ENCODE measurements at regions not wholly inside any gene's neighbourhood (a gene's known extent, or its start where the extent isn't known, plus 50 kb on each side); places are given as distances from the start of the nearest gene placed in this dataset.

DNA sequence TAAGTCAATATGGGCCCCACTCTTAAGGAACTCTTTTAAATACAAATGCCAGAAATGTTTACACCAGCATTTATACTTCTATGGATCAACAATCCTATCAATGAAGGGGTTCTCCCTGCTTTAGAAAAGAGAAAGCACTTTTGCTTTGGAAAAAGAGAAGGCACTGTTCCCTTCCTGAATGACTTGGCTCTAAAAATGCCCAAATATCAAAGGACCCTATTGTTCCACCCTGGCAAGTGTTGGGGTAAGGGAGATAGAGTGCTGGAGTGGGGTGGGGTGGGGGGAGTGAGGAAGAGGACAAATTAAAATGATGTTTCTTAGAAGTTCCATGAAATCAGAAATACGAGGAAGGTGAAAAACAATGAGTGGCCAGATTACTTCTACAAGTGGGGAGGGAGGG is 131.6 kb upstream of the GRIN2B start:
- no peak for TF ChIP-seq GATA2 (IDR thresholded peaks at IDR 0.05; ENCODE audit: low read depth, low read length)
- no peak for TF ChIP-seq GATA3 (IDR thresholded peaks at IDR 0.05; ENCODE audit: low read depth, low read length)

- TF ChIP-seq GATA2 (IDR thresholded peaks at IDR 0.05; ENCODE audit: low read depth, low read length) (no peak), GATA3 (IDR thresholded peaks at IDR 0.05; ENCODE audit: low read depth, low read length) (no peak)
These were observed 145.3 kb upstream of the GRIN2B start for GRCh38 chr12:14126692-14127091.

- TF ChIP-seq GATA3 (IDR thresholded peaks at IDR 0.05; ENCODE audit: low read depth, low read length): no peak
These were observed 148.3 kb upstream of the GRIN2B start for GRCh38 chr12:14129611-14130195.

DNA sequence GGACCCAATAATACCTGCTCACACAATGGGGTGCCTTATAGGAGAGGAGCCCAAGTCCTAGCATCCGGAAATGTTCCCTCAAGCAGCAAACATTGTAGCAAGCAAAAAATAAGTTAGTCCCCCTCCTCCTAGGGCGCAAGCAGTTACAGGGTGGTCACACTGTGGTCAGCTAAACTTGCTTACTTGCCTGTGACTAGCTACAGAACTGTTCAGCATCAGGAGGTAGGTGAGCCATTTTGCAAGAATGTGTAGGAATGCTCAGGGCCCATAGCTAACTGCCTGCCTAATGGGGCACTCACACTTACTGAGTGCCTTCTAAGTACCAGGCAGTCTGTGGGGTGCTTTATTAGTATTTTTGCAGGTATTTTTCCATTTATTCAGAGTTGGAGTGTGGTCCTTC is 154.6 kb upstream of the GRIN2B start:
- TF ChIP-seq GATA3 (IDR thresholded peaks at IDR 0.05; ENCODE audit: low read depth, low read length) (no peak), GATA2 (IDR thresholded peaks at IDR 0.05; ENCODE audit: low read depth, low read length) (no peak)

DNA sequence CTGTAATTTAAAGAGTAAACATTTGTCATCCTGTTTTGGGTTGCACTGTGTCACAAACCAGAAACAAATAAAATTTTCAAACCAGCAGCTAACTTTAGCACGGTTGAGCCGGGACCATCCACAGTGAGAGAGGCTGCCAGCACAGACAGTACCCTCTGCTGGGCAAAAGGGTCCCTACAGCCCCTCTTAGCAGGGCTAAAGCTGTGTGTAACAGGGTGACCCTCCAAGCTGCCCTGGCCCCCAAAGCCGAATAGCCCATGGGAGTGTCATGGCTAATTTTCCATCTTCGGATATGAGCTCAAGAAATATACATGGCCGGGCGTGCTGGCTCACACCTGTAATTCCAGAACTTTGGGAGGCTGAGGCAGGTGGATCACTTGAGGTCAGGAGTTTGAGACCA is 157.1 kb upstream of the GRIN2B start:
- TF ChIP-seq GATA3 (IDR thresholded peaks at IDR 0.05; ENCODE audit: low read depth, low read length) (no peak), GATA2 (IDR thresholded peaks at IDR 0.05; ENCODE audit: low read depth, low read length) (no peak)

GRCh38 chr12:14148489-14149270 is 167.3 kb upstream of the GRIN2B start:
- TF ChIP-seq GATA2 (IDR thresholded peaks at IDR 0.05; ENCODE audit: low read depth, low read length) (no peak), GATA3 (IDR thresholded peaks at IDR 0.05; ENCODE audit: low read depth, low read length) (no peak)

GRCh38 chr12:14153803-14154202 is 172.4 kb upstream of the GRIN2B start:
- TF ChIP-seq GATA3 (IDR thresholded peaks at IDR 0.05; ENCODE audit: low read depth, low read length) (no peak), GATA2 (IDR thresholded peaks at IDR 0.05; ENCODE audit: low read depth, low read length) (no peak)

DNA sequence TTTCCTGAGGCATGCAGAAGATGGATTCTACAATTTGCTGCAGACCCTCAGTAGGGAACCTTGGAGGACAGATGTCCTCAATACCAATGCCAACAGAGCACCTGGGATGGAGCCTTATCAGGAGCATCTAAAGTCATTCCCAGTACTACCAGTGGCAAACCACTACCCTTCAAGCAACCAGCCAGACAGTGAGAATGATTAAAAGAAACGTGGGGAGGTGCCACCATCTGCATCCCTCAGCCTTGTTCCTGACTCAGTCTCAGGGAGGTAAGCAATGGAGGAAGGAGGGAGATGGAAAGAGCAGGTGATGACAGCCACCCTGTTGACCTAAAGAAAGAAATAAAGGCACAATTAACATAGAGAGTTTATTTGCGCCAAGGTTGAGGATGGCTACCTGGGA is 175.2 kb upstream of the GRIN2B start:
- TF ChIP-seq GATA3 (IDR thresholded peaks at IDR 0.05; ENCODE audit: low read depth, low read length) (no peak), GATA2 (IDR thresholded peaks at IDR 0.05; ENCODE audit: low read depth, low read length) (no peak)

DNA sequence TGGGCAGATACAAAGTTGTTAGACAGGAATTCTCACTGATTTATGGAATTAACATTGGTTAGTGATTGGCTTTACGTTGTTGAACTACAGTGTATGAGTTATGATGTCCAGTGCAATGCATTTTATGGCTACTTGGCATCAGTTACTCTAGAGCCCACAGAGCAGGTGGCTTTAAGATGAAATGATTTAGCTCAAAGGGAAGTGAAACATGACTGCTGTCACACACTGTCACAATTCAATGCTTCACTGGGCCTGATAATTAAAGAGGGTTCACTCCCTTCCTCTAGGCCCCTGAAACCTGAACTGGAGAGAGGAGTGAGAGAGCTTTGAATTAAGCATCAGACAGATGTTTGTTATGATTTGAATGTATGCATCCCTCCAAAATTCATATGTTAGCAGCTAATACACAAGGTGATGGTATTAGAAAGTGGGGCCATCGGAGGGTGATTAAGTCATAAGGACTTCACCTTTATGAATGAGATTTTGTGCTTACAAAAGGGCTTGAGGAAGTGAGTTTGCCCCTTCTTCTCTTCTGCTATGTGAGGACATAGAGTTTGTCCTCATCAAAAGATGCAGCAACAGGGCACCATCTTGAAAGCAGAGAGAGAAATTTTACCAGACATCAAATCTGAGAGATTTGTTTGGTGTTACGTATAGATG is 175.8 kb upstream of the GRIN2B start:
- TF ChIP-seq GATA2 (IDR thresholded peaks at IDR 0.05; ENCODE audit: low read depth, low read length): no peak
- no peak for TF ChIP-seq GATA3 (IDR thresholded peaks at IDR 0.05; ENCODE audit: low read depth, low read length)

- TF ChIP-seq GATA3 (IDR thresholded peaks at IDR 0.05; ENCODE audit: low read depth, low read length): no peak
- no peak for TF ChIP-seq GATA2 (IDR thresholded peaks at IDR 0.05; ENCODE audit: low read depth, low read length)
These were observed 182.9 kb upstream of the GRIN2B start for GRCh38 chr12:14164266-14164665.

DNA sequence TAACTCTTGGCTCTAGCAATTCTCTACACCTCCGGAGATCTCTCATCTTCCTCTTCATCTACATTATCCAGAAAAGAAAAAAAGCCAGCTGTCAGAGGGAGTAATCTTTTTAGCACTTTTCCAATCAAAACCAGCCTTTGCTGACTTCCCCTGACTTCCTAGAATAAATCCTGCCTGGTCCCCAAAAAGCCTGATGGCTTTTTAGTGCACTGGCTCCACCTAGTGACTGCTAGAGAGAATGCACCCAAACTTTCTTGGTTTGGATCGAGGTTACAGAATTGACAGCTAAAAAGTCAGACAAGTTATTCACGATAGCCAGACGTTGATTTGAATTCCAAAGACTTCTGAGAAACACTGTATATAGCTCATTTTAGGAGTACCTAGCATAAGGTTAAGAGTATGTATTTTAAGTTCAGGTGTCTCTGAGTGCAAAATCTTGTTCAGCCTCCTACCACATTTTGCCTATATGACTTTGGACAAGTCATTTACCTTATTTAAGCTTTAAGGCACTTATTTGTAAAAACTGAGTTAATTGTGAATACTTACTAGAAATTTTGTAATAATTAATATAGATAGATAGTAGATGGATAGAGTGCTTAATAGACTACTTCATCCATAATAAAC is 185.7 kb upstream of the GRIN2B start:
- TF ChIP-seq GATA3 (IDR thresholded peaks at IDR 0.05; ENCODE audit: low read depth, low read length) (no peak), GATA2 (IDR thresholded peaks at IDR 0.05; ENCODE audit: low read depth, low read length) (no peak)

DNA sequence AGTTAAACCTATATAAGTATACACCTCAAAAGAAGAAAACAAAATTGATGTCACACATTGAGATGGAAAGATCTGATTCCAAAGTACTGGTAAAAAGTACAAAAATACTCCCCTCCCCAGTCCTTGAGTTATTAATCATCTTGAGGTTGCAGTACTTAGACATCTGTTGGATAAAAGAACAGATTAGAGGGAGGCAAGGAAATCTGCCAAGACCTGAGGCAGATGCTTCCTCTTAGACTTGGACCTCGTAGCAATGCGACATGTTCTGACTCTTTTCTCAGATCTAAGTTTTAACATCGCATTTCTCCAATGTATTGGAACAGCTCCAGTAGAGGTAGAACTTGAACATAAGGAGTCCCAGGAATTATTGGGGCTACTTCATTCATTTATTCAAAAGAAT is 187.9 kb upstream of the GRIN2B start:
- no peak for TF ChIP-seq GATA3 (IDR thresholded peaks at IDR 0.05; ENCODE audit: low read depth, low read length)
- TF ChIP-seq GATA2 (IDR thresholded peaks at IDR 0.05; ENCODE audit: low read depth, low read length): no peak

- TF ChIP-seq GATA2 (IDR thresholded peaks at IDR 0.05; ENCODE audit: low read depth, low read length) (no peak), GATA3 (IDR thresholded peaks at IDR 0.05; ENCODE audit: low read depth, low read length) (no peak)
These were observed 189.7 kb upstream of the GRIN2B start for GRCh38 chr12:14171106-14171505.

DNA sequence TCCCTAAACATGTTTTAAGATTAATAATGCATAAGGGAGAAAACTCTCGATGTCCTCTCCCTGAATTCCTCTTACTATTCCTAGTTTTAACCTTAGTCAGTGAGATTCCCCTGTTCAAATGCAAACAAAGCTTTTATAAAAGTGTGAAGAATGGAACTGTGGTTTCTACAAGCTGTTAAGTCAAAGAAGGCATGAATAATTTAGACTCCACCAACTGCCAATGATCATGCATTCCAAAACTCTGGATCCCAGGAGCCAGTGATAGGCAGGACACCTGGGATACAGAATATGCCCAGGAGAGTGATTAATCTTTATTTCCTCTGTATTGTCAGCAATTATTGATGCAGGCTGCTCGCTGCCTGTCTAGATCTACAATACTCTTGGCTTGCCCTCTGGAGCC is 190.3 kb upstream of the ATF7IP start:
- TF ChIP-seq GATA3 (IDR thresholded peaks at IDR 0.05; ENCODE audit: low read depth, low read length) (no peak), GATA2 (IDR thresholded peaks at IDR 0.05; ENCODE audit: low read depth, low read length) (no peak)
